ENCODE measurements at regions not wholly inside any gene's neighbourhood (a gene's known extent, or its start where the extent isn't known, plus 50 kb on each side); places are given as distances from the start of the nearest gene placed in this dataset.
"Not testable (repeated sequence)": the region's sequence is repeated elsewhere in the genome, so short reads cannot be mapped to it uniquely, and the experiment has no call there.

DNA sequence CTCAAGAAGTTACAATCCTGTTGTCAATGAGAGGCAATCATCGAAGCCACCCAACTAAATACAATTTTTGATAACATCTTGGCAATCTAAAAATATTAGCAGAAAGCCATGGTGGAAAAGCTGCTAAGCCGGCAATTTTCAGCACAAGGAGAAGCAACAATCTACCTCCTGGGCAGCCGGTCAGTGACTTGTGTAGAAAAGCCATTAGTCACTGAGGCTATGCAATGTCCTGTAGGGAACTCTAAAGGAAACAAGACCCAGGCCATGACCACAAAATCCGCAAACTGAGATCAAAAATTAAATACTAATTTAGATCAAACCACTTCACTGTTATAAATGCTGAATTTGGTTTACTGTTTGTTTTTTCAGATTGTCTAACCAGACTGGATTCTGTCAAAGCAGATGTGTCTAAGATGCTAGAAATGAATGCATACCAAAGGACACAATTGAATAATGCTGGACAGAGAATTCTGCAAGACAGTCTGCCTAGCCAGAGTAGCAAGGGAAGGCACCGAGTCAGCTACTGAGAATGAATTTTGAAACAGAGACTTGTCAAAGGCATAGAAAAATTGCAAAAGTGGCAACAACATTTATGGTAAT lies 384.8 kb downstream of the PRELID2 start:
- no peak overlapping the region for H3K4me3 ChIP-seq (ENCODE audit: low read depth, low read length)
- peak; percentile 57 for DNase-seq (ENCODE audit: low read depth, low spot score)
- in situ Hi-C loops (cut with HindIII; ENCODE audit: low sequenced_read_pairs), result no loop called here
- TF ChIP-seq, protein P1, sequence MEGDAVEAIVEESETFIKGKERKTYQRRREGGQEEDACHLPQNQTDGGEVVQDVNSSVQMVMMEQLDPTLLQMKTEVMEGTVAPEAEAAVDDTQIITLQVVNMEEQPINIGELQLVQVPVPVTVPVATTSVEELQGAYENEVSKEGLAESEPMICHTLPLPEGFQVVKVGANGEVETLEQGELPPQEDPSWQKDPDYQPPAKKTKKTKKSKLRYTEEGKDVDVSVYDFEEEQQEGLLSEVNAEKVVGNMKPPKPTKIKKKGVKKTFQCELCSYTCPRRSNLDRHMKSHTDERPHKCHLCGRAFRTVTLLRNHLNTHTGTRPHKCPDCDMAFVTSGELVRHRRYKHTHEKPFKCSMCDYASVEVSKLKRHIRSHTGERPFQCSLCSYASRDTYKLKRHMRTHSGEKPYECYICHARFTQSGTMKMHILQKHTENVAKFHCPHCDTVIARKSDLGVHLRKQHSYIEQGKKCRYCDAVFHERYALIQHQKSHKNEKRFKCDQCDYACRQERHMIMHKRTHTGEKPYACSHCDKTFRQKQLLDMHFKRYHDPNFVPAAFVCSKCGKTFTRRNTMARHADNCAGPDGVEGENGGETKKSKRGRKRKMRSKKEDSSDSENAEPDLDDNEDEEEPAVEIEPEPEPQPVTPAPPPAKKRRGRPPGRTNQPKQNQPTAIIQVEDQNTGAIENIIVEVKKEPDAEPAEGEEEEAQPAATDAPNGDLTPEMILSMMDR (IDR thresholded peaks at IDR 0.05; ENCODE audit: low read depth, low read length), result no peak

DNA sequence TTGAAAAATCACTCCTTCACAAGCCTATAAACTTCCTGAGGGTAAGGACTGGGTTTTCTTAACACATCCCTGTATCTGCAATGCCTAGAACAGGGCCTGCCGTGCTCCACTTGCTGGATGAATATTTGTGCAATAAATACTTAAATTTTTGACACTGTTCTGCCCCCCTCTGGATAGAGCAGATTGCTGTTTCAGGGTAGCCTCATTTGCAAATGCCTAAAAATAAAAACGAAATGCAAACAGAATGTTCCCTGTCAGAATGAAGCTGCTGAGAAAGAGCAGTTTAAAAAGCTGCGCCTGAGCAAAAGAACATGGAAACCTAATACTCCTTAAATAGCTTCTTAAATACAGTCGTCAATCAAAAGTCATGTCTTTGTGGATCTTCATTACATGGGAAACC lies 385.3 kb downstream of the PRELID2 start:
- DNase-seq (ENCODE audit: low read depth, low spot score), result no peak
- TF ChIP-seq, protein P1 (IDR thresholded peaks at IDR 0.05; ENCODE audit: low read depth, low read length), result no peak
- in situ Hi-C loops (cut with HindIII; ENCODE audit: low sequenced_read_pairs), result no loop called here
- no peak overlapping the region for H3K4me3 ChIP-seq (ENCODE audit: low read depth, low read length)

DNA sequence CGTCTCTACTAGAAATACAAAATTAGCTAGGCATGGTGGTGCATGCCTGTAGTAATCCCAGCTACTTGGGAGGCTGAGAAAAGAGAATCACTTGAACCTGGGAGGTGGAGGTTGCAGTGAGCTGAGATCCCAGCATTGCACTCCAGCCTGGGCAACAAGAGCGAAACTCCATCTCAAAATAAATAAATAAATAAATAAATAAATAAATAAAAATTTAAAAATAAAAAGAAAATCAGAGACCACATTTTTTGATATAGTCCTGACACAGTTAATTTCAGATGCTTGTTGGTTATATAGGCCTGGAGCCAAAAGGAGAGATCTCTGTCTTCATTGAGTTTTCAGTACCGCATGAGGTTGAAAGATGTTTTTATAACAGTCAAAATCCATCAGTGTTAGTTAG lies 388.3 kb downstream of the PRELID2 start:
- in situ Hi-C loops (cut with HindIII; ENCODE audit: low sequenced_read_pairs); H3K4me3 ChIP-seq (ENCODE audit: low read depth, low read length); DNase-seq (ENCODE audit: low read depth, low spot score): not testable (repeated sequence)

DNA sequence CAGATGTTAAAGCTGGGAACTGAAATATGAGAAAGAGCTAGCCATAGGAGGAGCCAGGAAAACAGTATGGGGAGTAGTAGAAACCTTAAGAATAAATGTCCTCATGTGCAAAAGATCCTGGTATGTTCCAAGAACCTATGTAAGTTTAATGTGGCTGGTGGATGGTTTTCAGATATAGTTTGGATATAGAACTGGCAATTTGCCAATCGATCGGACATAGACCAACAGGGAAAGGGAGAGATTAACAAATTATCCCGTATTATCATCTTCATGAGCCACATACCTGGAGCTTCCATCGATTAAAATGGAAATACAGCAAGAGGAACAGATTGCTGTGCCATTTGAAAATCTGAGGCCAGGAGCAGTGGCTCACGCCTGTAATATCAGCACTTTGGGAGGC lies 388.7 kb downstream of the PRELID2 start:
- no peak for DNase-seq (ENCODE audit: low read depth, low spot score)
- TF ChIP-seq, protein P1 (IDR thresholded peaks at IDR 0.05; ENCODE audit: low read depth, low read length), result no peak
- H3K4me3 ChIP-seq (ENCODE audit: low read depth, low read length), result no peak overlapping the region
- in situ Hi-C loops (cut with HindIII; ENCODE audit: low sequenced_read_pairs), result no loop called here

DNA sequence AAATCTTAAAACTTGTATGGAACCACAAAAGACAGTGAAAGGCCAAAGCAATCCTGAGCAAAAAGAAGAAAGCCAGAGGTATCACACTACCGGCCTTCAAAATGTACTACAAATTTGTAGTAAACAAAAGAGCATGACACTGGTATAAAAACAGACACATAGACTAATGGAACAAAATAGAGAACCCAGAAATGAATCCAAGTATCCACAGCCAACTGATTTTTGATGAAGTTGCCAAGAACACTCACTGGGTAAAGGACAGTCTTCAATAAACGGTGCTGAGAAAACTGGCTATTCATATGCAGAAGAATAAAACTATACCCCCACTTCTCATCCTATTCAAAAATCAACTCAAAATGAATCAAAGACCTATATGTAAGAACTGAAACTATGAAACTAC lies 390.1 kb downstream of the PRELID2 start:
- TF ChIP-seq, protein P1 (IDR thresholded peaks at IDR 0.05; ENCODE audit: low read depth, low read length), result no peak
- in situ Hi-C loops (cut with HindIII; ENCODE audit: low sequenced_read_pairs), result no loop called here
- no peak overlapping the region for H3K4me3 ChIP-seq (ENCODE audit: low read depth, low read length)
- DNase-seq (ENCODE audit: low read depth, low spot score), result no peak

DNA sequence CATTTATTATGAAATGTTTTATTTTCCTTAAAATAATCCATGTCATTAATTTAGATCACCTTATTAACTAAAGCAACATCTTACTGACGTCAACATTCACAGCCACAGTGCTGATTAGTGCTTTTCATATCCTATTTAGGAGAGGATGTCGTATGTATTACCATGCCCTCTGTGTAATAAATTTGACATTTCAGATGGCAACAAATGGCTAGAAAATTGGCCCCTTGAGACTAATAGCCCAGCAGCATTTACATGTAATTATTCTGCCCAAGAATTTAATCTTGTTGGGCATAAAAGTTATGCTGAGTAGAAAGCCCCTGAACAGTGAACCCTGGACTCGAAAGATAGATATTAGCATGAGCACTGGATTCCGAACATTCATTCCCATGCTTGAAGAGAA lies 391.2 kb downstream of the PRELID2 start:
- TF ChIP-seq, protein P1 (IDR thresholded peaks at IDR 0.05; ENCODE audit: low read depth, low read length), result no peak
- H3K4me3 ChIP-seq (ENCODE audit: low read depth, low read length), result no peak overlapping the region
- in situ Hi-C loops (cut with HindIII; ENCODE audit: low sequenced_read_pairs), result no loop called here
- DNase-seq (ENCODE audit: low read depth, low spot score), result no peak

DNA sequence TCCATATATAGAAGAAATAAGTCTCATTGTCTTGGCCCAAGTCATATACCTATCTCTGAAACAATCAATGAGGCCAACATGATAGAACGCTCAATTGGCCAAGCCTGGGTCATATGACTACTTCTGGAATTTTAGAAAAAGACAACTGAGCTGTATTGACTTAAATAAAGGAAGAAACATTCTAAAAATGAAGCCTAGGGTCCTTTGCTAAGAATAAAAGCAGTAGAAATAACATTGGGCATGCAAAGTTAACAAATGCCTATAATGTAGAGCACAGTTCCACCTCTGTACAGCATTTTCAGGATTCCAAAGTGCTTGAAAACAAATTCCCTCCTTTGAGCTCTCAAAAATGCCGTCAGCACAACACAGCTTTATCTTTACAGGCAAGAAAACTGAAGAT lies 391.8 kb downstream of the PRELID2 start:
- no peak overlapping the region for H3K4me3 ChIP-seq (ENCODE audit: low read depth, low read length)
- TF ChIP-seq, protein P1 (IDR thresholded peaks at IDR 0.05; ENCODE audit: low read depth, low read length), result no peak
- DNase-seq (ENCODE audit: low read depth, low spot score), result no peak
- in situ Hi-C loops (cut with HindIII; ENCODE audit: low sequenced_read_pairs), result no loop called here

DNA sequence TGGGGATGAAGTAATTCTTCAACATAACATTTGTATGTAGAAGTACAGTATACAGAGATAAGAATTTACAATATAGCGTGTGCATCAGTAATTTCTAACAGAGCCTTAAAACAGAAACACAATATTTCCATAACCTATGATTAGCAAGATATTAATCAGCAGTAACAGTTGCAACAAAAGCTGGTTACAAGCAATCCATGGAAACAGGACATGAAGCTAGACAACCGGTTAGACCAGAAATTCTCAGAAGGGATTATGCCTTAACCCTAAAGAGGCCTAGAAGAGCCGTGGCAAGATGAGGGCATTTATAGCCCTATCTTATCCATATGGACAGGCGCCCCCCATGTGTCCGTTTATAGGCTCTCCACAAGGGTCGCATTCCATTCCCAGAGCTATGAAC lies 392.5 kb downstream of the PRELID2 start:
- DNase-seq (ENCODE audit: low read depth, low spot score); H3K4me3 ChIP-seq (ENCODE audit: low read depth, low read length); in situ Hi-C loops (cut with HindIII; ENCODE audit: low sequenced_read_pairs): not testable (repeated sequence)
